ENCODE measurements at regions not wholly inside any gene's neighbourhood (a gene's known extent, or its start where the extent isn't known, plus 50 kb on each side); places are given as distances from the start of the nearest gene placed in this dataset.

- TF ChIP-seq POLR2A (IDR thresholded peaks at IDR 0.05; ENCODE audit: low read length) (no peak), GATA1 (IDR thresholded peaks at IDR 0.05; ENCODE audit: low read depth, low read length) (no peak)
These were observed 109.1 kb downstream of the MTERF1 start for GRCh38 chr7:91771394-91771793.
